ENCODE measurements at regions not wholly inside any gene's neighbourhood (a gene's known extent, or its start where the extent isn't known, plus 50 kb on each side); places are given as distances from the start of the nearest gene placed in this dataset.

DNA sequence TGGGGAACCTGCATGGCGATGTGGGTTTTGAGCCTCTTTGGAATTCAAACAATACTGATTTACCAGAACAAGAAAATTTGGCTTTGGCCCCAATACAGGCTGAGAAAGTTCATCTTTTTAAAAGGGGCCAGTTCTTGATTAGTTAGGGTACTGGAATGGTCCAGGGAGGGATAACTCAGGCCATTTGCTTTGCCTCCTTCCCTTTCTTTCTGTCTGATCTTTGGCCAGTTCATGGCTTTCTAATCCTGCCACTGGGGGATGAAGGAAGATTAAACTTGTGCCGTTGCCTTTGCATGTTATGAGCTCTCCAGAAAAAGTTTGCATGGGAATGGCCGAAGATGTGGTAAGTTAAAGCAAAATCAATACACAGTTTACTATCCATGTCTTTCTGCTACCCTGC, 78.4 kb downstream of the ADAMTS15 start:
- POLR2A ChIA-PET, result no interaction called here
- CTCF ChIA-PET, result no interaction called here
- DNase-seq (ENCODE audit: extremely low spot score), result no peak
- TF ChIP-seq HDGF (IDR thresholded peaks at IDR 0.05; ENCODE audit: borderline replicate concordance) (no peak), SUZ12 (IDR thresholded peaks at IDR 0.05) (no peak), TARDBP (IDR thresholded peaks at IDR 0.05) (no peak), NFRKB (IDR thresholded peaks at IDR 0.05) (no peak), L3MBTL2 (conservative IDR thresholded peaks at IDR 0.05) (no peak), ELF4 (IDR thresholded peaks at IDR 0.05) (no peak), ARNT (IDR thresholded peaks at IDR 0.05) (no peak), BHLHE40 (IDR thresholded peaks at IDR 0.05; ENCODE audit: borderline replicate concordance) (no peak), FOXA1 (IDR thresholded peaks at IDR 0.05) (no peak), ZNF384 (IDR thresholded peaks at IDR 0.05) (no peak), CTBP1 (IDR thresholded peaks at IDR 0.05; ENCODE audit: borderline replicate concordance) (no peak), FOXK2 (IDR thresholded peaks at IDR 0.05) (no peak), FOXM1 (IDR thresholded peaks at IDR 0.05; ENCODE audit: borderline replicate concordance) (no peak), LEF1 (IDR thresholded peaks at IDR 0.05; ENCODE audit: borderline replicate concordance) (no peak)
- TF ChIP-seq, protein P1, sequence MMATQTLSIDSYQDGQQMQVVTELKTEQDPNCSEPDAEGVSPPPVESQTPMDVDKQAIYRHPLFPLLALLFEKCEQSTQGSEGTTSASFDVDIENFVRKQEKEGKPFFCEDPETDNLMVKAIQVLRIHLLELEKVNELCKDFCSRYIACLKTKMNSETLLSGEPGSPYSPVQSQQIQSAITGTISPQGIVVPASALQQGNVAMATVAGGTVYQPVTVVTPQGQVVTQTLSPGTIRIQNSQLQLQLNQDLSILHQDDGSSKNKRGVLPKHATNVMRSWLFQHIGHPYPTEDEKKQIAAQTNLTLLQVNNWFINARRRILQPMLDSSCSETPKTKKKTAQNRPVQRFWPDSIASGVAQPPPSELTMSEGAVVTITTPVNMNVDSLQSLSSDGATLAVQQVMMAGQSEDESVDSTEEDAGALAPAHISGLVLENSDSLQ (IDR thresholded peaks at IDR 0.05), result no peak

DNA sequence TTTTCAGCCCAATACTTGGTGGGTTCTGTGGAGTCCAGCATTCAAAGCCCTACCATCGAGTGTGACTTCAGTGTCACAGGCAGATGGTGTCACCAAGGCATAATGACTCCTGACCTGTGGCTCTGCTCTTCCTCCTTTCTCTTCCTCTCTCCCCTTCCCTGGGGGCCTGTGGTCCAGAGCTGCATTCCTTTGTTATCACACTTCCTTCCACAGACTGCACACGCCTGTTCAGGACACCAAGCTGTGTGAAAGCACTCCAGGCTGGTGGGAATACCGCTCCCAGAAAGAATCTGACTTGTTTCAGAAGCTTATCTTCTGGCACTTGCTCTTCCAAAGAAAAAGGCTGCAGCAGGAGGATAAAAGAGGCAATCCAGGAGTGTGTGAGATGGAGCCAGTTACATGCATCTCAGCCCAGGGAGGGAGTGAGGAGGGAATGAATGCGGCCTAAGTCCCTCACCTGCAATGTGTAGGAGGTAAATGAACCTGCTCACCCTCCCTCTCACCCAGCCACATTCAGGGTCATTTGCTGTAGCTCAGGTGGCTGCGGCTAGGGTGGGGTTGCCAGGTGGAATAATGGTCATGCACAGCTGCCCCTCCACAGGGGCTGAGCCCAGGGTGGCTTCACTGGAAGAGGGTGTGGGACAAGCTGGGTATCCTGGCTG, 79.3 kb downstream of the ADAMTS15 start:
- ChIA-PET CTCF (no interaction called here), POLR2A (no interaction called here)
- DNase-seq (ENCODE audit: extremely low spot score), result no peak
- TF ChIP-seq FOXK2 (IDR thresholded peaks at IDR 0.05), result no peak
- TF ChIP-seq SUZ12 (IDR thresholded peaks at IDR 0.05), result no peak
- no peak for TF ChIP-seq ZNF384 (IDR thresholded peaks at IDR 0.05)
- TF ChIP-seq TARDBP (IDR thresholded peaks at IDR 0.05), result no peak
- no peak for TF ChIP-seq LEF1 (IDR thresholded peaks at IDR 0.05; ENCODE audit: borderline replicate concordance)

DNA sequence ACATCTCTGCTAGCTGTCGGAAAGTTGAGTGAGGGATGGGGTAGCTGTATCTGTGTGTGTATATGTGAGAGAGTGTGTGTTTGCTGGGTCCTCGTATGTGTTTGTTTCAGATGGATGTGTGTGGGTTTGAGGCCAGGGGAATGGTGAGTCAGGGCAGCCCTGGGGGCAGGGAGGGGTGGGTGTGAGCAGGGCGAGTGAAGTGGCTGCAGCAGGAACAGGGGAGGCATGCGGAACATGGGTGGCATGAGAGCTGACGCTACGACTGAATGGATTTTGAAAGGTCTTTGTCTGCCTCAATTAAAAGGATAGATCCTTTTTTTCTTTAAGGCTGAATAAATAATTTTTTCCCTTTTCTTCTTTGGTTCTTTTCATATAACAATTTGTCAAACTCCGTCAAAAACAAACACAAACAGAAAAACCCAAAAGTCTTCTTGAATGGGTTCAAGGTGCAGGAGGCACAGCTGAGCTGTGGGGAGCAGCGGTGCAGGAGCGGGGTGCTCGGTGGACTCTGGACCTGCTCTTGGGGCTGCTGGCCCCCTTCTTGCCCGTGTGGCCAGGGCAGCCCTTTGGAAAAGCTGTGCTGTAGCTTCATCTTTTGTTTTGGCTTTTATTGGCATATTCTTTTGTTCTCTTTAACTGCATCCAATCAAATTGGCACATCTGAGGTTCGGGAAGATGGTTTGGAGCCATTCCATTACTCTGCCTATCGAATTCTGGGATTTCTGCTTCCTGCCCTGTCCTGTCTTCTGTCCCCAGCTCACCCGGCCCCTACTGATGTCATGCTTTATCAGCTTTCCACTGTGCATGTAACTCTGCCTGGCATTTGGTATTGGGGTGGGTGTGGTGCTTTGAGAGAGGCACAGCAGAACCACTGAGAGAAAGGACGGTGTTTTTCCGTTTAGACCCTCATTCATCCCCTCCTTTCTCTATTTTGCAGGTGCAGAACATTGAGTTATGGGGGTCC, 80.1 kb downstream of the ADAMTS15 start:
- CTCF ChIA-PET, result no interaction called here
- no peak for DNase-seq (ENCODE audit: extremely low spot score)
- TF ChIP-seq LEF1 (IDR thresholded peaks at IDR 0.05; ENCODE audit: borderline replicate concordance) (no peak), NFRKB (IDR thresholded peaks at IDR 0.05) (no peak), BHLHE40 (IDR thresholded peaks at IDR 0.05; ENCODE audit: borderline replicate concordance) (no peak), SUZ12 (IDR thresholded peaks at IDR 0.05) (no peak), CTBP1 (IDR thresholded peaks at IDR 0.05; ENCODE audit: borderline replicate concordance) (no peak), ZNF384 (IDR thresholded peaks at IDR 0.05) (no peak), ARNT (IDR thresholded peaks at IDR 0.05) (no peak), ELF4 (IDR thresholded peaks at IDR 0.05) (no peak), HDGF (IDR thresholded peaks at IDR 0.05; ENCODE audit: borderline replicate concordance) (no peak), FOXK2 (IDR thresholded peaks at IDR 0.05) (no peak), SP1 (IDR thresholded peaks at IDR 0.05) (no peak), TARDBP (IDR thresholded peaks at IDR 0.05) (no peak), FOXA1 (IDR thresholded peaks at IDR 0.05) (no peak), L3MBTL2 (conservative IDR thresholded peaks at IDR 0.05) (no peak), FOXM1 (IDR thresholded peaks at IDR 0.05; ENCODE audit: borderline replicate concordance) (no peak)
- TF ChIP-seq, protein P1 (IDR thresholded peaks at IDR 0.05), result no peak
- POLR2A ChIA-PET, result no interaction called here

DNA sequence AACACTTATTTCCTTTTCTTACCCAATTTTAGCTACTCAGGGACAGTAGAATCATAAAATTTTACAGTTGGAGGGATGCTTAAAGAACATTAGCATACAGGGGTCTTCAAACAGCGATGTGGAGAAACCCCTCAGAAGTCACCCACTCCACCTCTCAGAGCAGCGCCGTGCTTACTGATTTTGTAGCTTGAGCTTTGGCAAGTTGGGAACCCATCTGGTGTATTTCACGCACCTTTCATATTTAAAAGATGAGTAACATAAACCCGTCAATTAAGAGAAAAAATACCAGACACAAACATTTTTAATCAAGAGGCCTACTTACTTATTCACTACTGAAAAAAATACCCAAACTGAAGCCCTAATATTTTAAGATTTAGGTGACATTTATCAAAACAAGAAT, 80.9 kb downstream of the ADAMTS15 start:
- CTCF ChIA-PET, result no interaction called here

DNA sequence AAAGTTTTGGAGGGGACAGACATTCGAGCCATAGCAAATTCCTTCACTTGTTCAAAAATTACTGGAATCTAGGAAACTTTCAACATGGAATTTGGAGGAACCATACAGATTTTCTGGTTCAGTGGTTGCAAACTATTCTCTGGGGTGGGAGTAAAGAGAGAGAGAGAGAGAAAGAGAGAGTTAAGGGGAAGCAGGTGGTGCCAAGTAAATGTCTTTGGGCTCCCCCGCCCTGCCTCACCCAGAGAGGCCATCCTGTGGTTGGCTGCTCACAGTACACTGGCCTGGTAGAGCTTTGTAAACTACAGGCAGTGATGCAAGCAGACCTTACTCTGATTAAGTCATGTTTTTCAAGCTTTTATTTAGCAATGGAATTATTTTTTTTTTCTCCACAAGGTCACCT, 82.6 kb downstream of the ADAMTS15 start:
- TF ChIP-seq TARDBP (IDR thresholded peaks at IDR 0.05) (no peak), FOXA1 (IDR thresholded peaks at IDR 0.05) (no peak), NFRKB (IDR thresholded peaks at IDR 0.05) (no peak), ARNT (IDR thresholded peaks at IDR 0.05) (no peak), LEF1 (IDR thresholded peaks at IDR 0.05; ENCODE audit: borderline replicate concordance) (no peak), L3MBTL2 (conservative IDR thresholded peaks at IDR 0.05) (no peak), ZNF384 (IDR thresholded peaks at IDR 0.05) (no peak), BHLHE40 (IDR thresholded peaks at IDR 0.05; ENCODE audit: borderline replicate concordance) (no peak), ELF4 (IDR thresholded peaks at IDR 0.05) (no peak), FOXM1 (IDR thresholded peaks at IDR 0.05; ENCODE audit: borderline replicate concordance) (no peak), HDGF (IDR thresholded peaks at IDR 0.05; ENCODE audit: borderline replicate concordance) (no peak), CTBP1 (IDR thresholded peaks at IDR 0.05; ENCODE audit: borderline replicate concordance) (no peak), SP1 (IDR thresholded peaks at IDR 0.05) (no peak)
- TF ChIP-seq, protein P1 (IDR thresholded peaks at IDR 0.05), result no peak
- ChIA-PET POLR2A (no interaction called here), CTCF (no interaction called here)
- DNase-seq (ENCODE audit: extremely low spot score), result no peak

More for the DNA sequence above, 80.9 kb downstream of the ADAMTS15 start:
- POLR2A ChIA-PET, result no interaction called here
- no peak for DNase-seq (ENCODE audit: extremely low spot score)
- TF ChIP-seq FOXM1 (IDR thresholded peaks at IDR 0.05; ENCODE audit: borderline replicate concordance) (no peak), BHLHE40 (IDR thresholded peaks at IDR 0.05; ENCODE audit: borderline replicate concordance) (no peak), ELF4 (IDR thresholded peaks at IDR 0.05) (no peak), TARDBP (IDR thresholded peaks at IDR 0.05) (no peak), LEF1 (IDR thresholded peaks at IDR 0.05; ENCODE audit: borderline replicate concordance) (no peak), NFRKB (IDR thresholded peaks at IDR 0.05) (no peak), L3MBTL2 (conservative IDR thresholded peaks at IDR 0.05) (no peak), SUZ12 (IDR thresholded peaks at IDR 0.05) (no peak)

Data from HEK293T (cell line).